HG03378 (cell line): ENCODE measurements at regions not wholly inside any gene's neighbourhood (a gene's known extent, or its start where the extent isn't known, plus 50 kb on each side); places are given as distances from the start of the nearest gene placed in this dataset.
A peak's percentile ranks its signal among the peaks of the same experiment; 100 is the strongest.
"Not testable (repeated sequence)": the region's sequence is repeated elsewhere in the genome, so short reads cannot be mapped to it uniquely, and the experiment has no call there.

Source experiments
- ATAC-seq: cut with Tn5 transposase; IDR thresholded peaks from one replicate; pipeline ENCODE4 v1.9.1; 2021; ENCODE audit warnings: mild to moderate bottlenecking, moderate library complexity; ENCODE audit not compliant: unreplicated experiment

- no peak for ATAC-seq
Observed at GRCh38 chr21:15199414-15200383, 134.9 kb upstream of the NRIP1 start.

GRCh38 chr21:15203740-15204139 lies 138.9 kb upstream of the NRIP1 start:
- no peak for ATAC-seq

- ATAC-seq: no peak
Observed at GRCh38 chr21:15204140-15204969, 139.6 kb upstream of the NRIP1 start.

GRCh38 chr21:15204970-15205286 lies 140.1 kb upstream of the NRIP1 start:
- ATAC-seq: no peak

- ATAC-seq: peak; percentile 93
Observed at GRCh38 chr21:15206514-15206913, 141.7 kb upstream of the NRIP1 start.

GRCh38 chr21:15207231-15207630 lies 142.4 kb upstream of the NRIP1 start:
- no peak for ATAC-seq

GRCh38 chr21:15207635-15208370 lies 143.0 kb upstream of the NRIP1 start:
- no peak for ATAC-seq

- no peak for ATAC-seq
Observed at GRCh38 chr21:15208786-15209185, 144.0 kb upstream of the NRIP1 start.

GRCh38 chr21:15209224-15209623 lies 144.4 kb upstream of the NRIP1 start:
- ATAC-seq: no peak

- no peak for ATAC-seq
Observed at GRCh38 chr21:15210235-15210678, 145.5 kb upstream of the NRIP1 start.

- no peak for ATAC-seq
Observed at GRCh38 chr21:15211491-15212133, 146.8 kb upstream of the NRIP1 start.

- no peak for ATAC-seq
Observed at GRCh38 chr21:15212206-15212605, 147.4 kb upstream of the NRIP1 start.

- not testable (repeated sequence) for ATAC-seq
Observed at GRCh38 chr21:15218476-15218875, 153.7 kb upstream of the NRIP1 start.

- no peak for ATAC-seq
Observed at GRCh38 chr21:15219039-15219438, 154.2 kb upstream of the NRIP1 start.

- ATAC-seq: no peak
Observed at GRCh38 chr21:15219894-15220293, 155.1 kb upstream of the NRIP1 start.

GRCh38 chr21:15221799-15222386 lies 157.1 kb upstream of the NRIP1 start:
- no peak for ATAC-seq

GRCh38 chr21:15222707-15223106 lies 157.9 kb upstream of the NRIP1 start:
- ATAC-seq: no peak

- no peak for ATAC-seq
Observed at GRCh38 chr21:15224346-15225086, 159.7 kb upstream of the NRIP1 start.

GRCh38 chr21:15227919-15228318 lies 163.1 kb upstream of the NRIP1 start:
- ATAC-seq: no peak

- ATAC-seq: no peak
Observed at GRCh38 chr21:15229390-15229789, 164.6 kb upstream of the NRIP1 start.
